ENCODE measurements at regions not wholly inside any gene's neighbourhood (a gene's known extent, or its start where the extent isn't known, plus 50 kb on each side); places are given as distances from the start of the nearest gene placed in this dataset.

DNA sequence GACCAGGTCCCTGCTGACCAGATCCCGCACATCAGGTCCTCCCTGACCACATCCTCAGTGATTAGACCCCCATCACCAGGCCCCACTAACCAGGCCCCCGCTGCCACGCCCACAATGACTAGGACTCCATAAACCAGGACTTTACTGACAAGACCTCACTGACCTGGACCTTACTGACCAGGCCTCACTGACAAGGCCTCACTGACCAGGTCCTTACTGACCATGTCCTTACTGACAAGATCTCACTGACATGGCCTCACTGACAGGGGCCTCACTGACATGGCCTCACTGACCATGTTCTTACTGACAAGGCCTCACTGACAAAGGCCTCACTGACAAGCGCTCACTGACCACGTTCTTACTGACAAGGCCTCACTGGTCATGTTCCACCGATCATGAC lies 107.9 kb upstream of the TEKT4 start:
- no peak overlapping the region for H3K4me3 ChIP-seq (ENCODE audit: extremely low read depth in 1 of 4, insufficient read depth in 2 of 4, low read depth in 3 of 4, low read length in 4 of 4)
- no peak overlapping the region for H4K5ac ChIP-seq (ENCODE audit: insufficient read length, low read depth, low read length)
- H3K9me3 ChIP-seq (ENCODE audit: insufficient read depth in 2 of 2, low read depth in 1 of 2, low read length in 1 of 2): peaks cover 71 to 92% of the 10 kb centered on the region in 2 experiments
- H3K23me2 ChIP-seq (ENCODE audit: low read depth, low read length): no peaks in the 10 kb centered on the region
- no peaks in the 10 kb centered on the region for H3K4me1 ChIP-seq (replicated peaks in 1 of 4; ENCODE audit: control insufficient read depth in 3 of 4, insufficient read depth in 4 of 4, low read length in 3 of 4)
- no peak overlapping the region for H3K14ac ChIP-seq (ENCODE audit: insufficient read length)
- no peak overlapping the region for H2BK120ac ChIP-seq (replicated peaks; ENCODE audit: low read depth, low read length)
- no peaks in the 10 kb centered on the region for H3K79me2 ChIP-seq (ENCODE audit: control insufficient read depth in 1 of 2, insufficient read depth in 2 of 2, low read length in 2 of 2)
- no peak overlapping the region for H3K27ac ChIP-seq (ENCODE audit: low read depth, low read length)
- no peaks in the 10 kb centered on the region for H3K27me3 ChIP-seq (replicated peaks in 1 of 4; ENCODE audit: control insufficient read depth in 3 of 4, extremely low read depth in 1 of 4, insufficient read depth in 3 of 4, low read length in 3 of 4)
- no peak overlapping the region for H3K4ac ChIP-seq (replicated peaks; ENCODE audit: insufficient read length, low read depth, low read length)
- H2BK5ac ChIP-seq (ENCODE audit: low read depth, low read length): no peak overlapping the region
- H4K20me1 ChIP-seq (replicated peaks in 1 of 2; ENCODE audit: control insufficient read depth in 1 of 2, insufficient read depth in 2 of 2, low read length in 2 of 2): no peaks in the 10 kb centered on the region
- no peak overlapping the region for H3K4me2 ChIP-seq (ENCODE audit: insufficient read depth in 1 of 2, low read depth in 2 of 2, low read length in 2 of 2)
- H3K9ac ChIP-seq (replicated peaks in 1 of 4; ENCODE audit: extremely low read depth in 1 of 4, low read depth in 3 of 4, low read length in 3 of 4): no peak overlapping the region
- H2BK20ac ChIP-seq (ENCODE audit: low read length): no peak overlapping the region
- no peaks in the 10 kb centered on the region; a peak in 1 of 8 replicates for H3K36me3 ChIP-seq (ENCODE audit: control insufficient read depth in 2 of 4, insufficient read depth in 4 of 4, low read length in 3 of 4)
- H4K8ac ChIP-seq (ENCODE audit: extremely low read depth, insufficient read depth, low read length): no peak overlapping the region
- no peak overlapping the region for H3K18ac ChIP-seq (ENCODE audit: extremely low read depth, low read length)
- no peak for DNase-seq (ENCODE audit: low read depth in 1 of 2, low spot score in 2 of 2)
- no peak overlapping the region for H3K56ac ChIP-seq (replicated peaks; ENCODE audit: insufficient read length, low read depth, low read length)
- no peak overlapping the region for H2AFZ ChIP-seq (ENCODE audit: low read length)
- CTCF ChIA-PET (ENCODE audit: partially characterized antibody): no interaction called here
- no peaks in the 10 kb centered on the region for H3K79me1 ChIP-seq (ENCODE audit: low read depth, low read length)
- H2AK5ac ChIP-seq (ENCODE audit: low read depth, low read length): no peak overlapping the region
- POLR2A ChIA-PET (ENCODE audit: partially characterized antibody): no interaction called here
- no peak overlapping the region for H3K23ac ChIP-seq (ENCODE audit: insufficient read length)
- H4K91ac ChIP-seq (replicated peaks; ENCODE audit: insufficient read length, low read length): no peak overlapping the region
- H2BK15ac ChIP-seq (ENCODE audit: low read length): no peak overlapping the region
- no peak for FAIRE-seq
- 79% methylated on average over 6 of the region's 6 CpGs; no CpG with 5 or more reads in 1 of the 2 experiments for WGBS, 2 experiments (ENCODE audit: extremely low coverage in 1 of 2, insufficient coverage in 1 of 2, insufficient read length in 1 of 2, insufficient replicate concordance in 2 of 2, low coverage in 1 of 2, low lambda C conversion rate in 2 of 2, missing lambda C conversion rate in 1 of 2)
- H2BK12ac ChIP-seq (ENCODE audit: low read depth, low read length): no peak overlapping the region
- TF ChIP-seq SP4 (IDR thresholded peaks at IDR 0.05; ENCODE audit: low read length): no peak
- TF ChIP-seq SAP30 (IDR thresholded peaks at IDR 0.05; ENCODE audit: insufficient read depth, insufficient replicate concordance, low read length): no peak
- TF ChIP-seq, protein P1, sequence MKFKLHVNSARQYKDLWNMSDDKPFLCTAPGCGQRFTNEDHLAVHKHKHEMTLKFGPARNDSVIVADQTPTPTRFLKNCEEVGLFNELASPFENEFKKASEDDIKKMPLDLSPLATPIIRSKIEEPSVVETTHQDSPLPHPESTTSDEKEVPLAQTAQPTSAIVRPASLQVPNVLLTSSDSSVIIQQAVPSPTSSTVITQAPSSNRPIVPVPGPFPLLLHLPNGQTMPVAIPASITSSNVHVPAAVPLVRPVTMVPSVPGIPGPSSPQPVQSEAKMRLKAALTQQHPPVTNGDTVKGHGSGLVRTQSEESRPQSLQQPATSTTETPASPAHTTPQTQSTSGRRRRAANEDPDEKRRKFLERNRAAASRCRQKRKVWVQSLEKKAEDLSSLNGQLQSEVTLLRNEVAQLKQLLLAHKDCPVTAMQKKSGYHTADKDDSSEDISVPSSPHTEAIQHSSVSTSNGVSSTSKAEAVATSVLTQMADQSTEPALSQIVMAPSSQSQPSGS (IDR thresholded peaks at IDR 0.05; ENCODE audit: low read length): no peak
